KMS-11 (cell line): ENCODE measurements at regions not wholly inside any gene's neighbourhood (a gene's known extent, or its start where the extent isn't known, plus 50 kb on each side); places are given as distances from the start of the nearest gene placed in this dataset.
A peak's percentile ranks its signal among the peaks of the same experiment; 100 is the strongest.

ENCODE experiments used
- H2AFZ ChIP-seq: fragments of 200-600 bp; sonication (generic); 2 replicates; pipeline ENCODE4 v1.6.1; 2016; ENCODE audit warnings: antibody characterized with exemption, mixed run types, low read depth
- H3K27ac ChIP-seq: fragments of 200-600 bp; sonication (generic); 2 replicates; pipeline ENCODE4 v1.6.1; 2016; ENCODE audit warnings: mild to moderate bottlenecking, mixed run types
- H3K27me3 ChIP-seq: fragments of 200-600 bp; sonication (generic); 2 replicates; pipeline ENCODE4 v1.6.1; 2017; ENCODE audit warnings: mild to moderate bottlenecking, low read depth, mixed run types, moderate library complexity; ENCODE audit not compliant: insufficient read depth
- H3K36me3 ChIP-seq: fragments of 200-600 bp; sonication (generic); 2 replicates; pipeline ENCODE4 v1.6.1; 2017; ENCODE audit warnings: mild to moderate bottlenecking, mixed run types; ENCODE audit not compliant: insufficient read depth
- H3K4me1 ChIP-seq: fragments of 200-600 bp; sonication (generic); 2 replicates; pipeline ENCODE4 v1.6.1; 2016; ENCODE audit warnings: mild to moderate bottlenecking, low read depth, mixed run types; ENCODE audit not compliant: poor library complexity, severe bottlenecking
- H3K4me2 ChIP-seq: fragments of 200-600 bp; sonication (generic); 2 replicates; pipeline ENCODE4 v1.7.0; 2016; ENCODE audit warnings: mild to moderate bottlenecking, mixed run types
- H3K4me3 ChIP-seq: fragments of 200-600 bp; sonication (generic); IDR thresholded peaks from 2 replicates; pipeline ENCODE4 v1.6.1; 2017; ENCODE audit warnings: low read depth, low read length, mixed read lengths; ENCODE audit not compliant: insufficient read depth
- H3K79me2 ChIP-seq: fragments of 200-600 bp; sonication (generic); 2 replicates; pipeline ENCODE4 v1.6.1; 2016; ENCODE audit warnings: low read depth, mixed run types; ENCODE audit not compliant: insufficient read depth
- H3K9ac ChIP-seq: fragments of 200-600 bp; sonication (generic); 2 replicates; pipeline ENCODE4 v1.6.1; 2016; ENCODE audit warnings: mild to moderate bottlenecking, mixed run types
- H4K20me1 ChIP-seq: fragments of 200-600 bp; sonication (generic); 2 replicates; pipeline ENCODE4 v1.6.1; 2016; ENCODE audit warnings: mild to moderate bottlenecking, mixed run types; ENCODE audit not compliant: insufficient read depth
- TF ChIP-seq, protein P1 (sequence below): fragments of 200-600 bp; sonication (generic); conservative IDR thresholded peaks from 2 replicates; pipeline ENCODE4 v1.6.1; 2017; ENCODE audit warnings: low read depth, mild to moderate bottlenecking, antibody characterized with exemption, low read length, moderate library complexity, mixed read lengths

DNA sequence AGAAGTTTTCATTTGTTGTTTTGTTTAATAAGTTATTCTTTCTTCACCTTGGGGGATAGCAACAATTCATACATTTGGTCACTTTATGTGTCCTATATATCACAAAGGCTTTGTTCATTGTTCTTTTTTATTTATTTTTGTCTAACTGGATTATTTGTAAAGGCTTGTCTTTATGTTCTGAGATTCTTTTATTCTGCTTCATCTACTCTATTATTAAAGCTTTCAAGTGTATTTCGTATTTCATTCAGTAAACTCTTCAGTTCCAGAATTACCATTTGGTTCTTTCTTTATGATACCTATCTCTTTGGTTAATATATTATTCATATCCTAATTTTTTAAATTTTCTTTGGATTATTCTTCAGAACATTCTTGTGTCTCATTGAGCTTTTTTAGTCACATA lies 942.9 kb downstream of the ANKRD7 start:
- Histone ChIP-seq H3K4me1 (no peaks in the 10 kb centered on the region), H3K79me2 (no peaks in the 10 kb centered on the region), H2AFZ (no peak overlapping the region), H4K20me1 (no peaks in the 10 kb centered on the region), H3K9ac (no peak overlapping the region), H3K4me3 (no peak overlapping the region), H3K27ac (no peak overlapping the region), H3K36me3 (no peaks in the 10 kb centered on the region), H3K4me2 (no peak overlapping the region), H3K27me3 (no peaks in the 10 kb centered on the region)
- TF ChIP-seq, protein P1, sequence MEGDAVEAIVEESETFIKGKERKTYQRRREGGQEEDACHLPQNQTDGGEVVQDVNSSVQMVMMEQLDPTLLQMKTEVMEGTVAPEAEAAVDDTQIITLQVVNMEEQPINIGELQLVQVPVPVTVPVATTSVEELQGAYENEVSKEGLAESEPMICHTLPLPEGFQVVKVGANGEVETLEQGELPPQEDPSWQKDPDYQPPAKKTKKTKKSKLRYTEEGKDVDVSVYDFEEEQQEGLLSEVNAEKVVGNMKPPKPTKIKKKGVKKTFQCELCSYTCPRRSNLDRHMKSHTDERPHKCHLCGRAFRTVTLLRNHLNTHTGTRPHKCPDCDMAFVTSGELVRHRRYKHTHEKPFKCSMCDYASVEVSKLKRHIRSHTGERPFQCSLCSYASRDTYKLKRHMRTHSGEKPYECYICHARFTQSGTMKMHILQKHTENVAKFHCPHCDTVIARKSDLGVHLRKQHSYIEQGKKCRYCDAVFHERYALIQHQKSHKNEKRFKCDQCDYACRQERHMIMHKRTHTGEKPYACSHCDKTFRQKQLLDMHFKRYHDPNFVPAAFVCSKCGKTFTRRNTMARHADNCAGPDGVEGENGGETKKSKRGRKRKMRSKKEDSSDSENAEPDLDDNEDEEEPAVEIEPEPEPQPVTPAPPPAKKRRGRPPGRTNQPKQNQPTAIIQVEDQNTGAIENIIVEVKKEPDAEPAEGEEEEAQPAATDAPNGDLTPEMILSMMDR = no peak

DNA sequence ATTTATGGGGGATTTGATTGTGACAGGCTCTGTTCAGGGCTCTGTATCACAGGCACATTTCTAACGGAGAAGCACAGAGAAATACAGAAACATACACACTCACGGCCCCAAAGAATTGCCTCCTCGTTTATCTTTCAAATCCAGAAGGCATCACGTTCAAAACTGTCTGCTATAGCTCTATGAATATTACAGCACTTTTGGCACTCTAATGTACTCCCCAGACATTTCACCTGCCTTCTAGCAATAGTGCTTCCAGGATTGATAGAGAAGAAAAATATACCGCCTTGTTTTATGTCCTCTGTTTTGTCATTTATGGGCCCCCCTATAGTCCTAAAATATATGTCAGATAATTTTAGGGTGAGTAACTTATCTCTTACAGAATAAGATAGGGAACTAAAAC lies 947.5 kb downstream of the ANKRD7 start:
- H3K4me1 ChIP-seq = peaks cover 6% of the 10 kb centered on the region
- H2AFZ ChIP-seq = no peak overlapping the region
- H3K27ac ChIP-seq = no peak overlapping the region
- H3K79me2 ChIP-seq = no peaks in the 10 kb centered on the region
- no peaks in the 10 kb centered on the region for H3K27me3 ChIP-seq
- no peak overlapping the region for H3K9ac ChIP-seq
- no peak overlapping the region for H3K4me2 ChIP-seq
- no peaks in the 10 kb centered on the region for H3K36me3 ChIP-seq
- TF ChIP-seq, protein P1 = no peak
- H3K4me3 ChIP-seq = no peak overlapping the region
- no peaks in the 10 kb centered on the region for H4K20me1 ChIP-seq

DNA sequence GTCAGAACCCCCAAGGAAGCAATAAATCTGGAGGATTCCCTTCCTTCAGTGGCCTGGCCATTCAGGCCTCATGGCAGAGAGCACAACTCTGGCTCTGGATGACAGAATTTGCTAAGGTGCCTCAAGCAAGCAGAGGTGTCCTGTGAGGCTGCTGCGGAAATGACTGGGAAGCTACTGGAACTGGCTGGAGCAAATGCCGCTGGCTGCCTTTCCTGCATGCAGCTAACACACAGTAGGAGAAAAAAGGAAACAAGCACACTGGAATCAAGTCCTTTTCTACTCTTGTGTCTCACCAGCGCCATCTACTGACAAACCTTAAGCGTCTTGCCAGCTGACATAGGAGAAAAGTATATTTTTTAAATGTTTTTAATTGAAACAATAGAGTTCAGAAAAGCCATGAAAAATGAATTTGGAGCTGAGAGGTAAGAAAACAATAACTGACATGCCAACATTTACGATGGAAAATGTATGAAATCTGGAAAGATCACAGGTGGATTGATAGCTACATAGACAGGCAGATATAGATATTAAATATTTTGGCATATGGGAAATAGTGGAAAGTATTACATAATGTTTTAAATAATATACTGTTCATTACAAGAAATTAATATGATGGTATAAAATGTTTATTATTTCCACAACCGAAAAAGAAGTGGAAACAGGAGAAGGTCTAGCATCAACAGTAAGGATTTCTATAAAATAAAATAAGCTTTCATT lies 951.6 kb downstream of the ANKRD7 start:
- Histone ChIP-seq H2AFZ (peak overlapping the region; percentile 84), H3K36me3 (no peaks in the 10 kb centered on the region), H3K9ac (no peak overlapping the region), H3K4me2 (0 out of 2 replicates have a peak overlapping the region, but pooled peaks have one; percentile 9), H3K4me3 (no peak overlapping the region), H3K27me3 (no peaks in the 10 kb centered on the region), H3K27ac (no peak overlapping the region), H3K4me1 (peaks cover 6% of the 10 kb centered on the region), H4K20me1 (no peaks in the 10 kb centered on the region), H3K79me2 (no peaks in the 10 kb centered on the region)
- TF ChIP-seq, protein P1 = peak; percentile 95

DNA sequence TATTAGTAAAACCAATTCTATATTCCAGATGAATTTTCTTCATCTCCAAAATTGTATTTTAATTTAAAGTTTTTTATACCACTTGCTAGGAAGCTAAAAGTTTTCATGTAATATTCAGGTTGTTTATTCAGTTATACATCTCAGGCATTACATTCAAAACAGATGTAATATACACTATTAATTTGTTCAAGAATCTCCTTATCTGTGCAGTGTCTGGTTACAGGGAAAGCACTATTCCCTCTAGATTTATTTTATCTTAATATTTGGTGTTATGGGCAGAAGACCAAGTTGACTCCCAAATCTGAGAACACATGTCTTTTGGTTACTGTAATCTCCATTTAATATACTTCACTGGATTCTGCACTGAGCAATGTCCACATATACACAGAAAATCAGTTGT lies 953.4 kb downstream of the ANKRD7 start:
- no peaks in the 10 kb centered on the region for H3K36me3 ChIP-seq
- H3K27ac ChIP-seq = no peak overlapping the region

More for the DNA sequence above, 953.4 kb downstream of the ANKRD7 start:
- H4K20me1 ChIP-seq = no peaks in the 10 kb centered on the region
- TF ChIP-seq, protein P1 = no peak
- H2AFZ ChIP-seq = no peak overlapping the region
- no peak overlapping the region for H3K9ac ChIP-seq
- no peak overlapping the region for H3K4me2 ChIP-seq
- no peaks in the 10 kb centered on the region for H3K79me2 ChIP-seq
- H3K27me3 ChIP-seq = no peaks in the 10 kb centered on the region
- no peak overlapping the region for H3K4me3 ChIP-seq
- H3K4me1 ChIP-seq = peaks cover 6% of the 10 kb centered on the region
